ENCODE measurements at regions not wholly inside any gene's neighbourhood (a gene's known extent, or its start where the extent isn't known, plus 50 kb on each side); places are given as distances from the start of the nearest gene placed in this dataset.

DNA sequence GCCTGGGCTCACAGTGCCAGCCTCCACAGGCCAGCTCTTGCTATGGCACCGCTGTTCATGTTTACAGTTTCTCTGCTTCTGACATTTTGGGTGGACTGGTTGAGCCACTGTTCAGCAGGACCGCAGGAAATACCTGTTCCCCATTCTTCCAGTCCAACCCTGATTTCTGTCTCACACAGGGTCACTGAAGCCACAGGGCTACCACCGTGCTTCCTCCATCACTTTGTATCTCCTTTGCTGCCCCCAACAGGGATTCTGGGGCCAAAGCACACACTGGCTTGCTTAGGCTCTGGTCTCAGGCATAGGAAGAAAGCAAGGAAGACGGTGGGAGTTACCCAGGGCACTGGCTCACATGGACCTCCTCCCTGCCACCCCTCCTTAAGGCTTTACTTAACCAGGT is 164.5 kb downstream of the UNC5CL start:
- POLR2A ChIA-PET (ENCODE audit: partially characterized antibody), result no interaction called here
- Histone ChIP-seq H3K18ac (ENCODE audit: extremely low read depth, low read length) (no peak overlapping the region), H3K79me2 (ENCODE audit: control insufficient read depth in 1 of 2, insufficient read depth in 2 of 2, low read length in 2 of 2) (no peaks in the 10 kb centered on the region), H3K27me3 (replicated peaks in 1 of 4; ENCODE audit: control insufficient read depth in 3 of 4, extremely low read depth in 1 of 4, insufficient read depth in 3 of 4, low read length in 3 of 4) (no peaks in the 10 kb centered on the region), H3K23ac (ENCODE audit: insufficient read length) (no peak overlapping the region), H2BK20ac (ENCODE audit: low read length) (no peak overlapping the region), H2BK5ac (ENCODE audit: low read depth, low read length) (no peak overlapping the region), H3K36me3 (ENCODE audit: control insufficient read depth in 2 of 4, insufficient read depth in 4 of 4, low read length in 3 of 4) (no peaks in the 10 kb centered on the region), H3K27ac (ENCODE audit: low read depth, low read length) (no peak overlapping the region), H3K4me2 (ENCODE audit: insufficient read depth in 1 of 2, low read depth in 2 of 2, low read length in 2 of 2) (no peak overlapping the region), H4K20me1 (replicated peaks in 1 of 2; ENCODE audit: control insufficient read depth in 1 of 2, insufficient read depth in 2 of 2, low read length in 2 of 2) (no peaks in the 10 kb centered on the region), H2AK5ac (ENCODE audit: low read depth, low read length) (no peak overlapping the region), H3K23me2 (ENCODE audit: low read depth, low read length) (no peaks in the 10 kb centered on the region), H4K5ac (ENCODE audit: insufficient read length, low read depth, low read length) (no peak overlapping the region), H2BK15ac (ENCODE audit: low read length) (no peak overlapping the region), H3K56ac (replicated peaks; ENCODE audit: insufficient read length, low read depth, low read length) (no peak overlapping the region), H2BK120ac (replicated peaks; ENCODE audit: low read depth, low read length) (no peak overlapping the region), H3K79me1 (ENCODE audit: low read depth, low read length) (no peaks in the 10 kb centered on the region), H4K91ac (replicated peaks; ENCODE audit: insufficient read length, low read length) (no peak overlapping the region), H3K9me3 (ENCODE audit: insufficient read depth in 2 of 2, low read depth in 1 of 2, low read length in 1 of 2) (peaks cover 0 to 6% of the 10 kb centered on the region in 2 experiments; a peak in 2 of 4 replicates), H3K14ac (ENCODE audit: insufficient read length) (no peak overlapping the region), H3K9ac (replicated peaks in 1 of 4; ENCODE audit: extremely low read depth in 1 of 4, low read depth in 3 of 4, low read length in 3 of 4) (no peak overlapping the region), H2BK12ac (ENCODE audit: low read depth, low read length) (no peak overlapping the region), H2AFZ (ENCODE audit: low read length) (no peak overlapping the region), H3K4me1 (replicated peaks in 1 of 4; ENCODE audit: control insufficient read depth in 3 of 4, insufficient read depth in 4 of 4, low read length in 3 of 4) (no peaks in the 10 kb centered on the region), H4K8ac (ENCODE audit: extremely low read depth, insufficient read depth, low read length) (no peak overlapping the region), H3K4me3 (ENCODE audit: extremely low read depth in 1 of 4, insufficient read depth in 2 of 4, low read depth in 3 of 4, low read length in 4 of 4) (no peak overlapping the region), H3K4ac (replicated peaks; ENCODE audit: insufficient read length, low read depth, low read length) (no peak overlapping the region)
- CTCF ChIA-PET (ENCODE audit: partially characterized antibody), result interaction anchor here (0.7 to 3.0 kb wide), 23 partner anchors 9 to 1481 kb away, joined by 3 to 11 read pairs (median 4); partner anchors contain the start of gene UNC5CL
- 69% methylated on average over 4 of the region's 4 CpGs; no CpG with 5 or more reads in 1 of the 2 experiments for WGBS, 2 experiments (ENCODE audit: extremely low coverage in 1 of 2, insufficient coverage in 1 of 2, insufficient read length in 1 of 2, insufficient replicate concordance in 2 of 2, low coverage in 1 of 2, low lambda C conversion rate in 2 of 2, missing lambda C conversion rate in 1 of 2)
- peak in 1 of 2 experiments; percentile 58 for DNase-seq (ENCODE audit: low read depth in 1 of 2, low spot score in 2 of 2)
- FAIRE-seq, result peak; percentile 80
- no peak for TF ChIP-seq YY1 (IDR thresholded peaks at IDR 0.05; ENCODE audit: low read depth, low read length)
- TF ChIP-seq E2F6 (IDR thresholded peaks at IDR 0.05), result no peak
- TF ChIP-seq POLR2AphosphoS5 (IDR thresholded peaks at IDR 0.05; ENCODE audit: low read depth, low read length), result no peak
- TF ChIP-seq RFX5 (IDR thresholded peaks at IDR 0.05; ENCODE audit: borderline replicate concordance, low read depth, low read length), result no peak
- TF ChIP-seq CHD2 (IDR thresholded peaks at IDR 0.05; ENCODE audit: low read length), result no peak
- TF ChIP-seq RAD21 (IDR thresholded peaks at IDR 0.05 in 1 of 2, conservative IDR thresholded peaks at IDR 0.05 in 1 of 2; ENCODE audit: low read depth in 2 of 2, low read length in 2 of 2), result peak; percentile 55 to 68; a peak in 3 of 4 replicates
- TF ChIP-seq CTBP2 (IDR thresholded peaks at IDR 0.05; ENCODE audit: borderline replicate concordance, insufficient read depth, insufficient read length, low read length), result no peak
- no peak for TF ChIP-seq CBX5 (IDR thresholded peaks at IDR 0.05; ENCODE audit: low read depth, low read length)
- no peak for TF ChIP-seq NANOG (IDR thresholded peaks at IDR 0.05; ENCODE audit: insufficient read depth, low read depth, low read length, poor library complexity, severe bottlenecking)
- TF ChIP-seq TEAD4 (IDR thresholded peaks at IDR 0.05; ENCODE audit: low read depth, low read length), result no peak
- no peak for TF ChIP-seq SP1 (IDR thresholded peaks at IDR 0.05; ENCODE audit: low read depth, low read length)
